Loucy (cell line): ENCODE measurements at regions not wholly inside any gene's neighbourhood (a gene's known extent, or its start where the extent isn't known, plus 50 kb on each side); places are given as distances from the start of the nearest gene placed in this dataset.

Source experiments
- CTCF ChIP-seq: fragments of 200-600 bp; sonication (generic); conservative IDR thresholded peaks from 2 replicates; pipeline ENCODE4 v1.5.1; 2014; ENCODE audit warnings: mild to moderate bottlenecking, antibody characterized with exemption, low read length
- EZH2phosphoT487 ChIP-seq: fragments of 200-600 bp; IDR thresholded peaks from 2 replicates; pipeline ENCODE4 v1.6.1; 2018; ENCODE audit warnings: antibody characterized with exemption, mild to moderate bottlenecking, moderate library complexity, borderline replicate concordance

DNA sequence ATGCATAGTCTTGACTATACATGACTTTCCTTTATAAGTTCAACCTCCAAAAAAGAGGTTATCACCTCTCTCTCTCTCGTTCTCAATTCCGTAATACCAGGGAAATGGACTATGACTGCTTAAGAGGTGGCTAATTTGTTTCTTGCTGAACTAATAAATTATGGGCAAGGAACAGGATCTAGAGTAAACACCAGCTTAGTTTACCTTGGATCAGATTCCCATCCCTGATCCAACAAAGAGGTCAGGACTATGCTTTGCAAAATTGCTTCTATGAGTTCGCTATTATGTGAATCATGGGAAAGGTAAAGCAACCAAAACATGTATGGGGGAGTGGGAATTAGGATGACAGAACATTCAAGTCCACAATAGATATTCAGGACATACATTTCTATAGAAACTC, 630.7 kb downstream of the HACE1 start:
- TF ChIP-seq CTCF, result no peak; the same call in 1 of the 2 replicates
- TF ChIP-seq EZH2phosphoT487, result no peak
